ENCODE measurements at regions not wholly inside any gene's neighbourhood (a gene's known extent, or its start where the extent isn't known, plus 50 kb on each side); places are given as distances from the start of the nearest gene placed in this dataset.

GRCh38 chr15:88985547-88986393 lies 72.6 kb upstream of the MFGE8 start:
- no peaks in the 10 kb centered on the region for H3K36me3 ChIP-seq (ENCODE audit: control insufficient read depth in 2 of 2, insufficient read depth in 2 of 2, low read length in 1 of 2)
- no peaks in the 10 kb centered on the region for H3K9me3 ChIP-seq (replicated peaks; ENCODE audit: control insufficient read depth, insufficient read depth, low read length)
- no peak overlapping the region for H3K27ac ChIP-seq (ENCODE audit: control insufficient read depth, insufficient read depth)
- TF ChIP-seq POU2F2 (IDR thresholded peaks at IDR 0.05; ENCODE audit: borderline replicate concordance, low read depth, low read length) (peak; percentile 53; the same call in 1 of the 3 replicates), IRF3 (IDR thresholded peaks at IDR 0.05) (no peak)
- H4K20me1 ChIP-seq (ENCODE audit: control insufficient read depth, insufficient read depth): no peaks in the 10 kb centered on the region
- SMC1A ChIA-PET (ENCODE audit: uncharacterized antibody, unreplicated experiment): interaction anchor here (0.9 to 1.2 kb wide), 2 partner anchors 16 to 81 kb away, joined by 3 to 4 read pairs; no protein-coding TSS in a partner anchor
- in situ Hi-C loops (cut with MboI) (no loop called here), intact Hi-C loops (cut with micrococcal nuclease; ENCODE audit: unreplicated experiment) (no loop called here)
- no peak for DNase-seq (ENCODE audit: low read depth, low spot score)
- no peak overlapping the region for H2AFZ ChIP-seq (ENCODE audit: control insufficient read depth, low read depth, low read length)
- H3K79me2 ChIP-seq (ENCODE audit: control insufficient read depth, insufficient read depth, low read length): no peaks in the 10 kb centered on the region
- BruUV-seq (replicated peaks): no TSS peak
- RAD21 ChIA-PET (ENCODE audit: unreplicated experiment): interaction anchor here (0.9 kb wide), 1 partner anchor 81 kb away, joined by 3 read pairs; no protein-coding TSS in a partner anchor
- no peak overlapping the region for H3K4me2 ChIP-seq (ENCODE audit: control insufficient read depth, insufficient read depth)
- H3K4me3 ChIP-seq: no peak overlapping the region
- POLR2A ChIA-PET: no interaction called here
- H3K4me1 ChIP-seq (ENCODE audit: control insufficient read depth, insufficient read depth, low read length): peaks cover 19% of the 10 kb centered on the region
- no peak for FAIRE-seq
- WGBS (ENCODE audit: insufficient coverage, insufficient replicate concordance, low lambda C conversion rate, missing lambda C conversion rate): 55% methylated on average over 14 of the region's 14 CpGs
- CTCF ChIA-PET: interaction anchor here (1.2 kb wide), 1 partner anchor 81 kb away, joined by 4 read pairs; no protein-coding TSS in a partner anchor
- no peak for ATAC-seq
- no peak overlapping the region for H3K9ac ChIP-seq (ENCODE audit: control insufficient read depth, insufficient read depth, low read length)
- no peaks in the 10 kb centered on the region; a peak in 1 of 4 replicates for H3K27me3 ChIP-seq (replicated peaks in 1 of 2; ENCODE audit: control insufficient read depth in 2 of 2, insufficient read depth in 2 of 2, low read length in 1 of 2)

GRCh38 chr15:88986949-88987590 lies 73.9 kb upstream of the MFGE8 start:
- H3K4me2 ChIP-seq (ENCODE audit: control insufficient read depth, insufficient read depth): no peak overlapping the region
- H3K36me3 ChIP-seq (ENCODE audit: control insufficient read depth in 2 of 2, insufficient read depth in 2 of 2, low read length in 1 of 2): no peaks in the 10 kb centered on the region
- no peak for DNase-seq (ENCODE audit: low read depth, low spot score)
- CTCF ChIA-PET: interaction anchor here (0.5 to 1.2 kb wide), 2 partner anchors 82 to 143 kb away, joined by 3 to 4 read pairs; no protein-coding TSS in a partner anchor
- POLR2A ChIA-PET: no interaction called here
- H2AFZ ChIP-seq (ENCODE audit: control insufficient read depth, low read depth, low read length): no peak overlapping the region
- no peaks in the 10 kb centered on the region for H3K79me2 ChIP-seq (ENCODE audit: control insufficient read depth, insufficient read depth, low read length)
- no peaks in the 10 kb centered on the region for H3K9me3 ChIP-seq (replicated peaks; ENCODE audit: control insufficient read depth, insufficient read depth, low read length)
- no peak overlapping the region for H3K4me3 ChIP-seq
- peaks cover 13% of the 10 kb centered on the region for H3K4me1 ChIP-seq (ENCODE audit: control insufficient read depth, insufficient read depth, low read length)
- SMC1A ChIA-PET (ENCODE audit: uncharacterized antibody, unreplicated experiment): interaction anchor here (1.2 kb wide), 1 partner anchor 15 kb away, joined by 3 read pairs; no protein-coding TSS in a partner anchor
- RAD21 ChIA-PET (ENCODE audit: unreplicated experiment): no interaction called here
- H3K9ac ChIP-seq (ENCODE audit: control insufficient read depth, insufficient read depth, low read length): no peak overlapping the region
- no peak for ATAC-seq
- no peaks in the 10 kb centered on the region; a peak in 1 of 4 replicates for H3K27me3 ChIP-seq (replicated peaks in 1 of 2; ENCODE audit: control insufficient read depth in 2 of 2, insufficient read depth in 2 of 2, low read length in 1 of 2)
- no peak for FAIRE-seq
- in situ Hi-C loops (cut with MboI): no loop called here
- no TSS peak for BruUV-seq (replicated peaks)
- intact Hi-C loops (cut with micrococcal nuclease; ENCODE audit: unreplicated experiment): no loop called here
- no peak overlapping the region for H3K27ac ChIP-seq (ENCODE audit: control insufficient read depth, insufficient read depth)
- no peaks in the 10 kb centered on the region for H4K20me1 ChIP-seq (ENCODE audit: control insufficient read depth, insufficient read depth)
- TF ChIP-seq BCL3 (IDR thresholded peaks at IDR 0.05; ENCODE audit: borderline replicate concordance, insufficient read depth, low read depth, low read length, poor library complexity, severe bottlenecking) (peak; percentile 88), JUND (IDR thresholded peaks at IDR 0.05; ENCODE audit: low read depth, low read length) (no peak)
- 44% methylated on average over 11 of the region's 11 CpGs for WGBS (ENCODE audit: insufficient coverage, insufficient replicate concordance, low lambda C conversion rate, missing lambda C conversion rate)

Measured in GM12878 (cell line).